HG02885 (cell line): ENCODE measurements at regions not wholly inside any gene's neighbourhood (a gene's known extent, or its start where the extent isn't known, plus 50 kb on each side); places are given as distances from the start of the nearest gene placed in this dataset.

Source experiments
- ATAC-seq: cut with Tn5 transposase; IDR thresholded peaks from one replicate; pipeline ENCODE4 v1.9.1; 2021; ENCODE audit warnings: mild to moderate bottlenecking; ENCODE audit not compliant: unreplicated experiment, poor library complexity

DNA sequence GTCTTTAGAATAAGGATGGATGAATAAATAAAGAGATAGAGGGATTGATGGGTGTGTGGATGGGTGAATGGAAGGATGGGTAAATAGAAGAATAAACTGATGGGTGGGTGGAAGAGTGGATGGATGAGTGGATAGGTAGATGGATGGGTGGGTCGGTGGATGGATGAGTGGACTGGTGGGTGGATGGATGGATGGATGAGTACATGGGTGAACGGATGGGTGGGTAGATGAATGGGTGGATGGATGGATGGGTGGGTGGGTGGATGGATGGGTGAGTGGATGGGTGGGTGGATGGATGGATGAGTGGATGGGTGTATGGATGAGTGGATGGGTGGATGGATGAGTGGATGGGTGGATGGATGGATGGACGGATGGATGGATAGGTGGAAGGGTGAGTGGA is 65.7 kb upstream of the FOXC1 start:
- no peak for ATAC-seq

DNA sequence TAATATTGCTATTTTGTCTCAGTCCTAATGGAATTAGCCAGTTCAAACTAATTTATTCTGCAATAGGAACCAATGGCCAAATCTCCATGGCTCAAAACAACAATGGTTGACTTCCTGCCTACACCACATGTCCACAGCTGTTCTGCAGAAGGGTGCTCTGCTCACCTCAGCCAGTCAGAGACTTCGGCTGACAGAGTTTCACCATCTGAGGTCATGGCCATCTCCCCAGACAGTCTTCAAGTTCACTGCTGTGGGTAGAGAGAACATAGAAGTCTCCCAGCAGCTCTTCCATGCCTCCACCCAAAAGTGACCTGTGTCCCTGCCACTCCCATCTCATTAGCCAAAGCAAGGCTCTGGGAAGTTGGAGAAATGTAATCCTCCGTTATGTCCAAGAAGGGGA is 65.1 kb upstream of the FOXC1 start:
- no peak for ATAC-seq

DNA sequence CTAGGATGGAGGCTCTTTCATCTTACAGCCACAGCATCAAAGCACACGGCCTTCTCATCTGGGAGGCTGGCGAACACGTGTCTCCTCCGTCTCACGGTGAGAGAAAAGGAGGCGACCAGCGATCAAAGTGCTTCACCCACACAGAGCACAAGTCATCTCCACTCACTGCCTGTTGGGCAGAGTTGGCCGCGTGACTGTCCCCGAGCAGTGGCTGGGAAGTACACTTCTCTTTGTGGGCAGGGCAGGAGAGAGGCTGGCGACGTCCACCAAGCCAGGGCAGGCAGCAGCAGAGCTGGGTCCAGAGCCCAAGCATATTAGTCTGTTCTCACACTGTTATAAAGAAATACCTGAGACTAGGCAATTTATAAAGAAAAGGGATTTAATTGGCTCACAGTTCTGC is 64.1 kb upstream of the FOXC1 start:
- ATAC-seq: no peak

DNA sequence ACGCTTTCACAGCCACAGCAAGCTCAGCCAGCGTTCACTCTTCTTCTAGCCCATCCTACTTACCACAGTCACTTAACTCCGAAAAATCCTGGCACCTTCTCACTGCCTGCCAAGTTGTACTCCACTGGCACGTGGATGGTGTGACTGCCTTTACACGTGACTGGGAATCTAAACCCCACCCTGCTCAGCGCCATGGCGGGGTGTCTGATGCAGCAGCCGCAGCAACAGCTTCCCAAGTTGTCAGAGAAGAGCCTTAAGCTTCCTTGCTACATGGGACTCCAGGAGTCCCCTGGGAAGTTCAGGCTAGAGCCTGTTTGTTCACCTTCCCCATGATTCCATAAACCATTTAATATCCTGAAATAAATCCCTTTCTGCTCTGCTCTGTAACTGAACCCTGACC is 61.9 kb upstream of the FOXC1 start:
- no peak for ATAC-seq

DNA sequence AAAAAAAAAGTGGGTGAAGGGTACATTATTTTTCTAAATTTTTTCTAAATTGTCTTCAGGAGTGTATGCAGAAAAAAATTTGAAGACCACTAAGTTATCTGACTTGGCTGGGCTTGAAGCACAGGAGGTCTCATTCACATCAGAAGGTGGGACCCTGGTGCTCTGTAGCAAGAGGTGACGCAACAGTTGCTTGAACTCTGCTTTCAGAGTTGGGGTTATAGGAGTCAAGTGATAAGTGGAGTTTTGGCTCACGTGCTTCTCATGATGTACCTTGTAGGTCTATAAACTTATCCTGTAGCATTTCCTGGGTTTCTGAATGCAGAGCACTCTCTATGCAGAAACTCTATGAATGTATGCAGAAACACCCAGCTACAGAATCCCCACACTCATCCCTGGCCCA is 58.5 kb upstream of the FOXC1 start:
- ATAC-seq: no peak

DNA sequence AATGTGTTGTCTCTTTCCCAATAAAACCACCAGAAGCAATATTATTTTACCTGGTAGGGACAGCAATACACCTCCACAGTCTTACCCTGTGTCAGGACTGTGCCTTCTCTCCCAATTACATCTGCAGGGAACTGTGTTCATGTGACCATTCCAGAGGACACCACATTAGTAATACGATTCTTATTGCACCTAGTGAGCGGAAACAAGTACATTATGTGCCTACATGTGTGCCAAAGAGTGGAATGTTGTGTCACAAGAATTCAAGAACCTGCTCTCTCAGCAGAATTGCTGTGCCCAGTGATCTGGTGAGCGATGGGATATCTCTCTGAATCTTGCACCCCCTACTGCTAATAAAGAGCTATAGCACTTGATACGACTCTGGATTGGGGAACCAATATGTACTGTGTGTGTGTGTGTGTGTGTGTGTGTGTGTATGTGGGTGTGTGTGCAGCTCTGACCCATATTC is 57.4 kb upstream of the FOXC1 start:
- ATAC-seq: no peak

DNA sequence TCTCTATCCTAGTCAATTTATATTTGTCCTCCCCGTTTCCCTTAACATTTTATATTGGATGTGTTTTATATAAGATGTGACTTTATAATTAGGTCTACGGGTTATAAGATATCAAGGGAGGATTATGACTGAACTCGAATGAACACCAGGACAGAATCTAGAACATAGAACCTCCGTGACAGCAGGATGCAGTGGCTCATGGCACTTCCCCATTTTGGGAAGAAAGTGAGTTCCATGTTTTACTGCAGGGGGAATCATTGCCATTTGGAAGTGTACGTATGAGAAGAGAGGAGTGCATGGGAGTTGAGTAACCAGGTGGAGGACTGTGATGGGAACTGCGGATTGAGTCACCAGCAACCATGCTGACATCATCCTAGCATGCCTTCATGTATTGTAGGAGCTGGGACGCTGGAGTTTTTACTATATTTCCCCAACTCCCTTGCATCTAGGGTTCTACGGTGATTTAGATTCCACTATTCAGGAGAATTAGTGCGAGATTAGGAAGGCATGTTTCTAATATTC is 56.1 kb upstream of the FOXC1 start:
- no peak for ATAC-seq

DNA sequence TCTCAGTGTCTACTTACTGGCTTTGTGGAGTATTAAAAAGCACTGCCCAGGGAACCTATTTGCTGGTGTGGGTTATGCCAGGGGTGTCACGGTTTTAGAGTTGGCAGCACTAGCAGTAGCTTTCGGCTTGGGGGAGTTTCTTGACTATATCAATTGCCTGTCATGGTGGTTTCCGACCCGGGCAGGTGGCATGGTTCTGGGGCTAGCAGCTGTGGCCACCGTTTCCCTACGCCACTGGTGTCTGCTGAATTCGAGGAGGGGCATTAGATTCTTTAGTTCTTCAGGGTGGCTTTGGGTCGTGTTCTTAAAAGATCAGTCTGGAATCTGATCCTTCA is 55.6 kb upstream of the FOXC1 start:
- ATAC-seq: no peak

DNA sequence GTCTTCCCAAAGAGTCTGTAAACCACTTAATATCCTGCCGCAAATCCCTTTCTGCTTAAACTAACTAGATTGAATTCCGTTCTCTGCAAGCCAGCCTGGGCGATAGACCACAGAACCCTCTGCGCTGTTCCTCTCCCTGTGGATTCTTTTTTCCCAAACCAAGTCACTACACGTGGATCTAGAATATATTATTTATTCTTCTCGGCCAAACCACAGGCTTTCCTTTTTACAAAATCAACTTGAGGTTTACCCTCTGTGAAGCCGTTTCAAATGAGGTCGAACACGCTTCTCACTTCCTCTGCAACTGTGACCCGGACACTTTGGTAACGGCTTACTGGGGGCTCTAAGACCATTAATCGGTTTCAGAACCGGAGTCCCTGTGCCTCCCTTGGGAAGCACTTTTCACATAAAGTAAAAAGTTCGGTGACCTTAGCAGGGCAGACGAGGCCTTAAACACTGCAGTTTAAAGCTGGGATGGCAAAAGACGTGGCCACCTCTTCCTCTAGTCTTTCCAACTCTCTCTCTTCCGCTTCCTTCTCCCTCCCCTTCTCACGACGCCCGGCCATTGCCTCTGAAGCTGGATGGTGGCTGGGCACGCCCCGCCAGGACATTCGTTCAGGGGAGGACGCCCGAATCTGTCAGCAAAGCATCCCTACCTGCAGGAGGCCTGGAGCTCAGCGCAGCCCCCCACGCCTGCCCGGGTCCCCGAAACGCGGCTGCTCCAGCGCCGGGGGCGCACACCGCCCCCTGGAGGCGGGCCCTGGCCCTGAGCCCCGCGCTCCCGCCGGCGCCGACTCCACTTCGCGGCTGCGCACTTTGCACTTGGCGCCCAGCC is 55.0 kb upstream of the FOXC1 start:
- no peak for ATAC-seq

DNA sequence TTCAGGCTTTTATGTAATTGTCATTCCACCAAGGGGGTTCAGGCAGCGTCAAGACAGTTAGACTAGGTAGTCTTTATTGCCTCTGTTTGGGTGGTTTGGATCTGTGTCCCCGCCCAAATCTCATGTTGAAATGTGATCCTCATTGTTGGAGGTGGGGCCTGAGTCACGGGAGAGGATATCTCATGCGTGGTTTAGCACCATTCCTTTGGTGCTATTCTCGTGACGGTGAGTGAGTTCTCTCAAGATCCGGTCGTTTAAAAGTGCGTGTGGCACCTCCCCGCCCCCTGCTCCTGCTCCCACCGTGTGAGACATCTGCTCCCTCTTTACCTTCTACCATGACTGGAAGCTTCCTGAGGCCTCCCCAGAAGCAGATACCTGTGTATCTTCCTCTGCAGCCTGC is 51.3 kb upstream of the FOXC1 start:
- no peak for ATAC-seq
